ENCODE measurements at regions not wholly inside any gene's neighbourhood (a gene's known extent, or its start where the extent isn't known, plus 50 kb on each side); places are given as distances from the start of the nearest gene placed in this dataset.

DNA sequence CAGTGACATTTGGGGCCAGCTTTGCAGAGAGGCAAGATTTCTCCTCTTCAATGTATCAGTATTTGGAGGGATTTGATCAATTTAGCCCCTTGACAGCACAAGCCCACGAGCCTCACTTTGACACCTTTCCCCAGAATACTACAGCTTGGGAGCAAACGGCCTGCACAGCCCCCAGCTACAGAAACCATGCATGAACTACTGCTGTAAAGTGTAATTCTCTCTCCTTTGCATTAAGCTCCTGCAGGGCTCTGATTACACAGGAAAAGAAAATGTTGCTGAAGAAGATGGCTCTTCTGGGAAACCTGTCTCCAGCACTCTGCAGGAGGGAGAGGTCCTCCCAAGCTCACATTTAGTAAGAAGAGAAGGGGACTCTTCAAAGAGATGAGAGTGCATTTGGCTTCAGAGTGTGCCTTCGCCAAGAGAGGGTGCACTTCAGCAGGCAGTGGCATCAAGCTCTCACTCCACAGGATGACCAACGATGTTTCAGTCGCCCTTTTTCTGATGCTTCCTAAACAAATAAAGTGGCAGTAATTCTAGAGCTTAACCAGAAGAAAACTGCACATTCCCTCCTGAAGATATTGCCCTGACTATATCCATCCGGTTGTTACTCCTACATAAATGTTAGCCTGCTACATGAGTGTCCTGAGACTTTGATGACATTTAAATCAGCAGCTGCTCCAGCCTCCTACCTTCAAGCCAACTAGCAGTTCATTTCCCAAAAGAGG, 272.2 kb downstream of the AUH start:
- H3K27me3 Mint-ChIP-seq: no peaks in the 10 kb centered on the region
- no peak for ATAC-seq (ENCODE audit: low read depth)

DNA sequence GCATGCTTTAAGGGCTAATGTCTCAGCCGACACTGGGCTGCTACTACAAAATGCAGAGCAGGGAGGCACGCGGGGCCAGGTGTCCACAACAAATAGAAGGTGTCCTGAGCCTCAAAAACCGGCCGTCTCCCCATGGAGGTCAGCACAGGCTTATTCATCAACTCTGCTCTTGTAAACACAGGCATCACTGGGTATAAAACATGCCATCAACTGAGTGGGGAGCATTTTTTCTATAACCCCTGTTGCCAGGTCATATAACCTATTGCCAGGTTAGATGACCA, 271.6 kb downstream of the AUH start:
- Histone ChIP-seq H3K4me1 (ENCODE audit: control insufficient read depth in 2 of 2, insufficient read depth in 2 of 2, low read length in 2 of 2) (no peaks in the 10 kb centered on the region), H3K27me3 (replicated peaks in 1 of 4; ENCODE audit: control extremely low read depth in 1 of 4, control insufficient read depth in 3 of 4, insufficient read depth in 4 of 4, low read length in 3 of 4) (no peaks in the 10 kb centered on the region), H3K9ac (ENCODE audit: low read length) (no peak overlapping the region), H3K36me3 (replicated peaks in 1 of 2; ENCODE audit: control extremely low read depth in 1 of 2, control insufficient read depth in 1 of 2, extremely low read depth in 1 of 2, insufficient read depth in 2 of 2, low read length in 1 of 2) (no peaks in the 10 kb centered on the region), H3K4me3 (ENCODE audit: control extremely low read depth in 1 of 5, extremely low read depth in 1 of 5, insufficient read depth in 1 of 5, low read depth in 2 of 5, low read length in 4 of 5) (no peak overlapping the region), H3K27ac (ENCODE audit: low read length in 2 of 2) (no peak overlapping the region), H3K4me2 (replicated peaks; ENCODE audit: low read depth, low read length, poor library complexity, severe bottlenecking) (no peak overlapping the region), H2AFZ (ENCODE audit: insufficient read depth, low read depth, low read length, poor library complexity, severe bottlenecking) (no peak overlapping the region), H3K9me3 (ENCODE audit: control extremely low read depth in 1 of 3, control insufficient read depth in 2 of 3, insufficient read depth in 1 of 3, low read length in 2 of 3) (peaks cover 0 to 4% (median 3%) of the 10 kb centered on the region in 3 donors), H3K79me2 (ENCODE audit: control insufficient read depth, insufficient read depth, low read length) (no peaks in the 10 kb centered on the region), H4K20me1 (ENCODE audit: control insufficient read depth, insufficient read depth, low read length, poor library complexity, severe bottlenecking) (no peaks in the 10 kb centered on the region)
- Mint-ChIP-seq H3K4me3 (no peak overlapping the region), H3K4me1 (peaks cover 2% of the 10 kb centered on the region), H3K27ac (no peak overlapping the region), H3K27me3 (no peaks in the 10 kb centered on the region), H3K9me3 (ENCODE audit: insufficient read depth) (peaks cover 7% of the 10 kb centered on the region)
- 97% methylated on average over 5 of the region's 5 CpGs for WGBS (ENCODE audit: insufficient coverage)
- intact Hi-C loops (cut with micrococcal nuclease): no loop called here
- TF ChIP-seq, protein P1, sequence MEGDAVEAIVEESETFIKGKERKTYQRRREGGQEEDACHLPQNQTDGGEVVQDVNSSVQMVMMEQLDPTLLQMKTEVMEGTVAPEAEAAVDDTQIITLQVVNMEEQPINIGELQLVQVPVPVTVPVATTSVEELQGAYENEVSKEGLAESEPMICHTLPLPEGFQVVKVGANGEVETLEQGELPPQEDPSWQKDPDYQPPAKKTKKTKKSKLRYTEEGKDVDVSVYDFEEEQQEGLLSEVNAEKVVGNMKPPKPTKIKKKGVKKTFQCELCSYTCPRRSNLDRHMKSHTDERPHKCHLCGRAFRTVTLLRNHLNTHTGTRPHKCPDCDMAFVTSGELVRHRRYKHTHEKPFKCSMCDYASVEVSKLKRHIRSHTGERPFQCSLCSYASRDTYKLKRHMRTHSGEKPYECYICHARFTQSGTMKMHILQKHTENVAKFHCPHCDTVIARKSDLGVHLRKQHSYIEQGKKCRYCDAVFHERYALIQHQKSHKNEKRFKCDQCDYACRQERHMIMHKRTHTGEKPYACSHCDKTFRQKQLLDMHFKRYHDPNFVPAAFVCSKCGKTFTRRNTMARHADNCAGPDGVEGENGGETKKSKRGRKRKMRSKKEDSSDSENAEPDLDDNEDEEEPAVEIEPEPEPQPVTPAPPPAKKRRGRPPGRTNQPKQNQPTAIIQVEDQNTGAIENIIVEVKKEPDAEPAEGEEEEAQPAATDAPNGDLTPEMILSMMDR (IDR thresholded peaks at IDR 0.05): no peak
- no peak for TF ChIP-seq EZH2 (IDR thresholded peaks at IDR 0.05; ENCODE audit: borderline replicate concordance, insufficient read depth, low read depth, low read length, poor library complexity, severe bottlenecking)
- ATAC-seq (ENCODE audit: low read depth): no peak
- ChIA-PET POLR2A (no interaction called here), CTCF (interaction anchor here (0.7 to 2.2 kb wide), 8 partner anchors 9 to 637 kb away, joined by 3 to 31 read pairs (median 4); partner anchors contain the start of gene NFIL3)
- DNase-seq: no peak

More for the DNA sequence above, 272.2 kb downstream of the AUH start:
- peaks cover 0 to 4% (median 3%) of the 10 kb centered on the region in 3 donors for H3K9me3 ChIP-seq (ENCODE audit: control extremely low read depth in 1 of 3, control insufficient read depth in 2 of 3, insufficient read depth in 1 of 3, low read length in 2 of 3)
- DNase-seq: peak; percentile 37
- TF ChIP-seq, protein P1 (IDR thresholded peaks at IDR 0.05): peak; percentile 10
- no peak for TF ChIP-seq EZH2 (IDR thresholded peaks at IDR 0.05; ENCODE audit: borderline replicate concordance, insufficient read depth, low read depth, low read length, poor library complexity, severe bottlenecking)
- H3K79me2 ChIP-seq (ENCODE audit: control insufficient read depth, insufficient read depth, low read length): no peaks in the 10 kb centered on the region
- H3K27ac Mint-ChIP-seq: no peak overlapping the region
- no peak overlapping the region for H3K9ac ChIP-seq (ENCODE audit: low read length)
- no peaks in the 10 kb centered on the region for H3K4me1 ChIP-seq (ENCODE audit: control insufficient read depth in 2 of 2, insufficient read depth in 2 of 2, low read length in 2 of 2)
- no peaks in the 10 kb centered on the region for H3K36me3 ChIP-seq (replicated peaks in 1 of 2; ENCODE audit: control extremely low read depth in 1 of 2, control insufficient read depth in 1 of 2, extremely low read depth in 1 of 2, insufficient read depth in 2 of 2, low read length in 1 of 2)
- intact Hi-C loops (cut with micrococcal nuclease): loop anchor here (1.0 kb wide), 1 partner anchor 337 kb away; no protein-coding TSS in a partner anchor
- no peak overlapping the region for H2AFZ ChIP-seq (ENCODE audit: insufficient read depth, low read depth, low read length, poor library complexity, severe bottlenecking)
- no peak overlapping the region for H3K4me3 ChIP-seq (ENCODE audit: control extremely low read depth in 1 of 5, extremely low read depth in 1 of 5, insufficient read depth in 1 of 5, low read depth in 2 of 5, low read length in 4 of 5)
- 12% methylated on average over 3 of the region's 6 CpGs for WGBS (ENCODE audit: insufficient coverage)
- H3K9me3 Mint-ChIP-seq (ENCODE audit: insufficient read depth): peaks cover 4% of the 10 kb centered on the region
- H3K27ac ChIP-seq (ENCODE audit: low read length in 2 of 2): no peak overlapping the region
- H3K27me3 ChIP-seq (replicated peaks in 1 of 4; ENCODE audit: control extremely low read depth in 1 of 4, control insufficient read depth in 3 of 4, insufficient read depth in 4 of 4, low read length in 3 of 4): no peaks in the 10 kb centered on the region
- H3K4me2 ChIP-seq (replicated peaks; ENCODE audit: low read depth, low read length, poor library complexity, severe bottlenecking): no peak overlapping the region
- ChIA-PET CTCF (interaction anchor here (0.9 to 2.2 kb wide), 9 partner anchors 9 to 638 kb away, joined by 3 to 31 read pairs (median 4); partner anchors contain the start of gene NFIL3), POLR2A (no interaction called here)
- H3K4me3 Mint-ChIP-seq: no peak overlapping the region
- peaks cover 2% of the 10 kb centered on the region for H3K4me1 Mint-ChIP-seq
- H4K20me1 ChIP-seq (ENCODE audit: control insufficient read depth, insufficient read depth, low read length, poor library complexity, severe bottlenecking): no peaks in the 10 kb centered on the region
